Effector CD4-positive, alpha-beta T cell (primary cell): ENCODE measurements at regions not wholly inside any gene's neighbourhood (a gene's known extent, or its start where the extent isn't known, plus 50 kb on each side); places are given as distances from the start of the nearest gene placed in this dataset.

Source experiments
- DNase-seq: peaks from one replicate; pipeline ENCODE4 v3.0.0-alpha.2; 2020

- DNase-seq = no peak
Observed at GRCh38 chr1:234745844-234746797, 136.1 kb upstream of the IRF2BP2 start.

GRCh38 chr1:234745276-234745675, 135.3 kb upstream of the IRF2BP2 start:
- DNase-seq = no peak

GRCh38 chr1:234743791-234744611, 134.0 kb upstream of the IRF2BP2 start:
- no peak for DNase-seq

GRCh38 chr1:234742622-234743021, 132.6 kb upstream of the IRF2BP2 start:
- no peak for DNase-seq

GRCh38 chr1:234737967-234738314, 128.0 kb upstream of the IRF2BP2 start:
- no peak for DNase-seq

GRCh38 chr1:234735916-234736315, 125.9 kb upstream of the IRF2BP2 start:
- no peak for DNase-seq

- DNase-seq = no peak
Observed at GRCh38 chr1:234735476-234735875, 125.5 kb upstream of the IRF2BP2 start.

- no peak for DNase-seq
Observed at GRCh38 chr1:234734869-234735268, 124.9 kb upstream of the IRF2BP2 start.

GRCh38 chr1:234734412-234734835, 124.4 kb upstream of the IRF2BP2 start:
- DNase-seq = no peak

GRCh38 chr1:234733427-234733826, 123.4 kb upstream of the IRF2BP2 start:
- no peak for DNase-seq

- no peak for DNase-seq
Observed at GRCh38 chr1:234732671-234733390, 122.9 kb upstream of the IRF2BP2 start.

GRCh38 chr1:234732260-234732659, 122.3 kb upstream of the IRF2BP2 start:
- DNase-seq = no peak

GRCh38 chr1:234731569-234732085, 121.6 kb upstream of the IRF2BP2 start:
- no peak for DNase-seq

GRCh38 chr1:234730770-234731568, 121.0 kb upstream of the IRF2BP2 start:
- DNase-seq = peak; percentile 39

- DNase-seq = no peak
Observed at GRCh38 chr1:234730475-234730769, 120.4 kb upstream of the IRF2BP2 start.

GRCh38 chr1:234729561-234730474, 119.8 kb upstream of the IRF2BP2 start:
- DNase-seq = no peak

- DNase-seq = no peak
Observed at GRCh38 chr1:234728740-234729139, 118.8 kb upstream of the IRF2BP2 start.

GRCh38 chr1:234727018-234727940, 117.3 kb upstream of the IRF2BP2 start:
- no peak for DNase-seq

- no peak for DNase-seq
Observed at GRCh38 chr1:234726359-234726943, 116.5 kb upstream of the IRF2BP2 start.
